ENCODE measurements at regions not wholly inside any gene's neighbourhood (a gene's known extent, or its start where the extent isn't known, plus 50 kb on each side); places are given as distances from the start of the nearest gene placed in this dataset.
"Not testable (repeated sequence)": the region's sequence is repeated elsewhere in the genome, so short reads cannot be mapped to it uniquely, and the experiment has no call there.

GRCh38 chr1:108357802-108358201 is 92.3 kb upstream of the NBPF6 start:
- DNase-seq (no peak), ATAC-seq (no peak)
- H3K36me3 ChIP-seq (ENCODE audit: low read depth), result no peaks in the 10 kb centered on the region
- H3K4me1 ChIP-seq (ENCODE audit: low read depth), result no peaks in the 10 kb centered on the region
- H3K9me3 ChIP-seq, result no peaks in the 10 kb centered on the region
- intact Hi-C loops (cut with DNase I, micrococcal nuclease), result no loop called here
- no peak for TF ChIP-seq CTCF (IDR thresholded peaks at IDR 0.05)
- H3K4me3 ChIP-seq, result no peak overlapping the region

GRCh38 chr1:108380059-108380832 is 69.9 kb upstream of the NBPF6 start:
- H3K4me3 ChIP-seq; intact Hi-C loops (cut with DNase I, micrococcal nuclease): not testable (repeated sequence)
- ATAC-seq, result peak; percentile 92

More at GRCh38 chr1:108380059-108380832, 69.9 kb upstream of the NBPF6 start:
- DNase-seq; H3K9me3 ChIP-seq; H3K4me1 ChIP-seq (ENCODE audit: low read depth); H3K36me3 ChIP-seq (ENCODE audit: low read depth): not testable (repeated sequence)

Measured in mucosa of descending colon (tissue), 3 donors.